ENCODE measurements at regions not wholly inside any gene's neighbourhood (a gene's known extent, or its start where the extent isn't known, plus 50 kb on each side); places are given as distances from the start of the nearest gene placed in this dataset.

DNA sequence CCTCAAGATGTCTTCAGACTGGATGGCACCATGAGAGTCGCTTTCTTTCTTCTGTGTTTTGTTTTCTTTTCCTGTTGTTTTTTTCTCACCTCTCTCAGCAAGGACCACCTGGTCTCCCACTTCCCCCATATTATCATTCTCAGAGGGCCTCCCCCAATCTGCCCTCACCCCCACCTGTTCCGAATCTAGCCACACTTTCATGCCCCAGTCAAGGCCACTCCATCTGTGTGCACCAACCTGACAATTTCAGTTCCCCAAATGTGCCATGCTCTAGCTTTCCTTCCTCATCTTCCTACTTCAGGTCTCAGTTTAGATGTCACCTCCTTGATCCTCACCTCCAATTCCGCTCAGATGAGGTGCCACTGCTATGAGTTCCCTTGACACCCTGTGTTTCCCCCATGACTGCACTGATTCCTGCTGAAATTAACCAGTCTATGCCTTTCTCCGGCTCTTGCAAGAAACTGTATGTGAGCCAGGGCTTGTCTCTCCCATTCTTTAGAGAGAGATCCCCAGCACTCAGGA, 146.2 kb downstream of the PLPP3 start:
- Histone ChIP-seq H2BK15ac (ENCODE audit: low read length) (no peak overlapping the region), H3K27me3 (replicated peaks in 1 of 4; ENCODE audit: control insufficient read depth in 3 of 4, extremely low read depth in 1 of 4, insufficient read depth in 3 of 4, low read length in 3 of 4) (no peaks in the 10 kb centered on the region; a peak in 2 of 7 replicates), H3K4me2 (ENCODE audit: insufficient read depth in 1 of 2, low read depth in 2 of 2, low read length in 2 of 2) (no peak overlapping the region), H2AK5ac (ENCODE audit: low read depth, low read length) (peak overlapping the region; percentile 85), H4K5ac (ENCODE audit: insufficient read length, low read depth, low read length) (no peak overlapping the region), H3K14ac (ENCODE audit: insufficient read length) (no peak overlapping the region), H4K91ac (replicated peaks; ENCODE audit: insufficient read length, low read length) (no peak overlapping the region), H3K4me1 (replicated peaks in 1 of 4; ENCODE audit: control insufficient read depth in 3 of 4, insufficient read depth in 4 of 4, low read length in 3 of 4) (peaks cover 15 to 26% (median 21%) of the 10 kb centered on the region in 4 experiments), H3K18ac (ENCODE audit: extremely low read depth, low read length) (no peak overlapping the region; the same call in 1 of the 2 replicates), H2BK5ac (ENCODE audit: low read depth, low read length) (no peak overlapping the region), H2BK120ac (replicated peaks; ENCODE audit: low read depth, low read length) (no peak overlapping the region), H2AFZ (ENCODE audit: low read length) (no peak overlapping the region), H2BK12ac (ENCODE audit: low read depth, low read length) (no peak overlapping the region), H4K20me1 (replicated peaks in 1 of 2; ENCODE audit: control insufficient read depth in 1 of 2, insufficient read depth in 2 of 2, low read length in 2 of 2) (no peaks in the 10 kb centered on the region), H3K9me3 (ENCODE audit: insufficient read depth in 2 of 2, low read depth in 1 of 2, low read length in 1 of 2) (no peaks in the 10 kb centered on the region), H3K4me3 (ENCODE audit: extremely low read depth in 1 of 4, insufficient read depth in 2 of 4, low read depth in 3 of 4, low read length in 4 of 4) (no peak overlapping the region), H3K9ac (replicated peaks in 1 of 4; ENCODE audit: extremely low read depth in 1 of 4, low read depth in 3 of 4, low read length in 3 of 4) (no peak overlapping the region), H3K79me1 (ENCODE audit: low read depth, low read length) (no peaks in the 10 kb centered on the region), H3K4ac (replicated peaks; ENCODE audit: insufficient read length, low read depth, low read length) (no peak overlapping the region), H3K23me2 (ENCODE audit: low read depth, low read length) (no peaks in the 10 kb centered on the region), H4K8ac (ENCODE audit: extremely low read depth, insufficient read depth, low read length) (no peak overlapping the region; the same call in 1 of the 2 replicates), H3K79me2 (ENCODE audit: control insufficient read depth in 1 of 2, insufficient read depth in 2 of 2, low read length in 2 of 2) (no peaks in the 10 kb centered on the region), H3K27ac (ENCODE audit: low read depth, low read length) (no peak overlapping the region), H3K36me3 (ENCODE audit: control insufficient read depth in 2 of 4, insufficient read depth in 4 of 4, low read length in 3 of 4) (no peaks in the 10 kb centered on the region), H3K23ac (ENCODE audit: insufficient read length) (no peak overlapping the region), H3K56ac (replicated peaks; ENCODE audit: insufficient read length, low read depth, low read length) (no peak overlapping the region), H2BK20ac (ENCODE audit: low read length) (no peak overlapping the region)
- ChIA-PET CTCF (ENCODE audit: partially characterized antibody) (interaction anchor here (0.5 to 2.1 kb wide), 9 partner anchors 10 to 151 kb away, joined by 3 to 9 read pairs (median 3); no protein-coding TSS in a partner anchor), POLR2A (ENCODE audit: partially characterized antibody) (no interaction called here)
- WGBS, 2 experiments (ENCODE audit: extremely low coverage in 1 of 2, insufficient coverage in 1 of 2, insufficient read length in 1 of 2, insufficient replicate concordance in 2 of 2, low coverage in 1 of 2, low lambda C conversion rate in 2 of 2, missing lambda C conversion rate in 1 of 2): 89% methylated on average over 4 of the region's 4 CpGs; no CpG with 5 or more reads in 1 of the 2 experiments
- no peak for FAIRE-seq
- DNase-seq (ENCODE audit: low read depth in 1 of 2, low spot score in 2 of 2): no peak
- no peak for TF ChIP-seq SP4 (IDR thresholded peaks at IDR 0.05; ENCODE audit: low read length)
- no peak for TF ChIP-seq CHD2 (IDR thresholded peaks at IDR 0.05; ENCODE audit: low read length)
